ENCODE measurements at regions not wholly inside any gene's neighbourhood (a gene's known extent, or its start where the extent isn't known, plus 50 kb on each side); places are given as distances from the start of the nearest gene placed in this dataset.

GRCh38 chr16:86946396-86946795, 368.0 kb downstream of the FOXL1 start:
- Histone ChIP-seq H3K36me3 (ENCODE audit: insufficient read depth, low read length) (no peaks in the 10 kb centered on the region), H3K27ac (ENCODE audit: low read depth, low read length) (no peak overlapping the region), H3K9me3 (ENCODE audit: control insufficient read depth in 1 of 2, low read length in 2 of 2) (no peaks in the 10 kb centered on the region), H3K4me3 (ENCODE audit: low read length in 2 of 2) (no peak overlapping the region), H3K4me1 (ENCODE audit: insufficient read depth, low read length) (no peaks in the 10 kb centered on the region), H3K27me3 (ENCODE audit: insufficient read depth, low read length) (no peaks in the 10 kb centered on the region)
- no peak overlapping the region for H3K27ac Mint-ChIP-seq
- intact Hi-C loops (cut with micrococcal nuclease) = no loop called here
- DNase-seq = no peak
- ChIA-PET CTCF (ENCODE audit: partially characterized antibody) (no interaction called here), POLR2A (ENCODE audit: partially characterized antibody) (no interaction called here)
- H3K27me3 Mint-ChIP-seq = no peaks in the 10 kb centered on the region
- no peaks in the 10 kb centered on the region for H3K4me1 Mint-ChIP-seq
- peaks cover 0 to 5% (median 0%) of the 10 kb centered on the region in 8 donors for H3K9me3 Mint-ChIP-seq
- H3K36me3 Mint-ChIP-seq = no peaks in the 10 kb centered on the region
- no peak overlapping the region for H3K4me3 Mint-ChIP-seq

GRCh38 chr16:86946981-86947380, 368.6 kb downstream of the FOXL1 start:
- no peak for DNase-seq
- Mint-ChIP-seq H3K36me3 (no peaks in the 10 kb centered on the region), H3K4me3 (no peak overlapping the region), H3K9me3 (peaks cover 0 to 6% (median 0%) of the 10 kb centered on the region in 8 donors), H3K27me3 (no peaks in the 10 kb centered on the region), H3K4me1 (no peaks in the 10 kb centered on the region), H3K27ac (no peak overlapping the region)
- H3K36me3 ChIP-seq (ENCODE audit: insufficient read depth, low read length) = no peaks in the 10 kb centered on the region
- ChIA-PET CTCF (ENCODE audit: partially characterized antibody) (no interaction called here), POLR2A (ENCODE audit: partially characterized antibody) (no interaction called here)
- H3K4me3 ChIP-seq (ENCODE audit: low read length in 2 of 2) = no peak overlapping the region
- no peaks in the 10 kb centered on the region for H3K9me3 ChIP-seq (ENCODE audit: control insufficient read depth in 1 of 2, low read length in 2 of 2)
- H3K27me3 ChIP-seq (ENCODE audit: insufficient read depth, low read length) = no peaks in the 10 kb centered on the region
- no peaks in the 10 kb centered on the region for H3K4me1 ChIP-seq (ENCODE audit: insufficient read depth, low read length)
- intact Hi-C loops (cut with micrococcal nuclease) = no loop called here
- no peak overlapping the region for H3K27ac ChIP-seq (ENCODE audit: low read depth, low read length)

DNA sequence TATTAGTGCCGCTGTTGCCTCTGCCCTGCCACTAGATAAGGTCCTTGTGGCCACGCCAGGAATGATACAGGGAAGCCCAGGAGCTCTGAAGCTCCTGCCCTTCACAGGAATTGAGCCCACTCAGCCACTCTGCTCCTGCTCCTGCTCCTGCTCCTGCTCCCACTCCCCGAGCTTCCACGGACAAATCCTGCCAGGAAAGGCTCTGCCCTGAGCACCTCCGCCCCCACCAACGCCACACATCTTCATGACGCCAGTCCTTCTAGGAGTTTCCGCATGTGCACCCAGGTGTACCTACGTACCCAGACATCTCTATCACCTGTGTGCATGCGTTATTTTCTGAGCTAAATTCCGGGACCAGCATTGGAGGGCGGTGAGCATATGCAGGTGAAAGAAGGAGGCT, 369.1 kb downstream of the C16orf95 start:
- Mint-ChIP-seq H3K4me3 (no peak overlapping the region), H3K4me1 (no peaks in the 10 kb centered on the region), H3K27ac (no peak overlapping the region), H3K27me3 (peaks cover 2 to 3% of the 10 kb centered on the region in 2 donors), H3K36me3 (no peaks in the 10 kb centered on the region), H3K9me3 (peaks cover 0 to 6% (median 0%) of the 10 kb centered on the region in 8 donors)
- Histone ChIP-seq H3K27me3 (ENCODE audit: insufficient read depth, low read length) (no peaks in the 10 kb centered on the region), H3K9me3 (ENCODE audit: control insufficient read depth in 1 of 2, low read length in 2 of 2) (no peaks in the 10 kb centered on the region), H3K27ac (ENCODE audit: low read depth, low read length) (no peak overlapping the region), H3K4me3 (ENCODE audit: low read length in 2 of 2) (no peak overlapping the region), H3K4me1 (ENCODE audit: insufficient read depth, low read length) (no peaks in the 10 kb centered on the region), H3K36me3 (ENCODE audit: insufficient read depth, low read length) (no peaks in the 10 kb centered on the region)
- ChIA-PET POLR2A (ENCODE audit: partially characterized antibody) (no interaction called here), CTCF (ENCODE audit: partially characterized antibody) (no interaction called here)
- no peak for DNase-seq
- intact Hi-C loops (cut with micrococcal nuclease) = no loop called here

DNA sequence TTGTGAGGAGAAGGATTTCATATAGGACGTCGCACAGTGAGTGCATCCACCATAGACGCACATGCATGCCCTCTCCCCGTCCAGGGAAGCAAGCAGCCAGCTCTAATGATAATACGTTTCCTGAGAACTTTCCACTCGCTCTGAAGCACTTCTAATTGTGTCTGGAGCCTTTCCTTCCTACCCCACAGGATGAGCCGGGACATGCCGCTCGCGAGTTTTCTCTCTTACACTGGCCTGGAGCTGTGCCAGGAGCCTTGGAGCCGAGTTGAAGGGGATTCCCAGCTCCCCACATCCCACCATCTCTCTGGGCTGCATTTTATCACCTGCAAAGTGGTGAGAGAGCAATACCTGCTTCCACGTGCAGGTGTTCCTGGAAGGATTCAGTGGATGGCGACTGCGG, 368.1 kb downstream of the C16orf95 start:
- no peak overlapping the region for H3K27ac ChIP-seq (ENCODE audit: low read depth, low read length)
- intact Hi-C loops (cut with micrococcal nuclease) = no loop called here
- ChIA-PET CTCF (ENCODE audit: partially characterized antibody) (no interaction called here), POLR2A (ENCODE audit: partially characterized antibody) (no interaction called here)
- no peak overlapping the region for H3K4me3 Mint-ChIP-seq
- H3K36me3 Mint-ChIP-seq = no peaks in the 10 kb centered on the region
- no peaks in the 10 kb centered on the region for H3K4me1 ChIP-seq (ENCODE audit: insufficient read depth, low read length)
- no peak overlapping the region for H3K27ac Mint-ChIP-seq
- H3K27me3 ChIP-seq (ENCODE audit: insufficient read depth, low read length) = no peaks in the 10 kb centered on the region
- H3K9me3 Mint-ChIP-seq = peaks cover 0 to 6% (median 0%) of the 10 kb centered on the region in 8 donors
- no peaks in the 10 kb centered on the region for H3K9me3 ChIP-seq (ENCODE audit: control insufficient read depth in 1 of 2, low read length in 2 of 2)
- H3K27me3 Mint-ChIP-seq = peaks cover 2 to 3% of the 10 kb centered on the region in 2 donors
- no peaks in the 10 kb centered on the region for H3K4me1 Mint-ChIP-seq
- no peak for DNase-seq
- no peaks in the 10 kb centered on the region for H3K36me3 ChIP-seq (ENCODE audit: insufficient read depth, low read length)
- no peak overlapping the region for H3K4me3 ChIP-seq (ENCODE audit: low read length in 2 of 2)

DNA sequence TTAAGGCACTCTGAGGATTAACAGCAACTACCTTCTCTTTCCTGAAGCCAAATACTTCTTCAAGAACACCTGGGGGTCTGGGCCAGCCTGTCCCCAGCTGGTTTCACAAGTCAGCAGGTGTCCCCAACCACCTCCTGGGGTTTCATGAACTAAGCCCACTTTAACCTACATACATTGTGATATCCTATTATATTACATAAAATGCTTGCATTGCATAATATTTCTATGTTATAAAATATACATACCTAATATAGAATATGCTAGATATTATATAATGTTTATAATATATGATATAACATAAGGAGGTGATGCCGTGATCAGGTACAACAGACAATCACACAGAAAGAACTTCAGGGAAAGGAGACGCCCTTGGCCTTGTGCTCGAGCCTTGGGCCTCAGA, 367.6 kb downstream of the C16orf95 start:
- H3K27me3 ChIP-seq (ENCODE audit: insufficient read depth, low read length) = no peaks in the 10 kb centered on the region
- no peak overlapping the region for H3K27ac Mint-ChIP-seq
- H3K9me3 Mint-ChIP-seq = peaks cover 0 to 6% (median 0%) of the 10 kb centered on the region in 8 donors
- no peaks in the 10 kb centered on the region for H3K4me1 ChIP-seq (ENCODE audit: insufficient read depth, low read length)
- ChIA-PET POLR2A (ENCODE audit: partially characterized antibody) (no interaction called here), CTCF (ENCODE audit: partially characterized antibody) (no interaction called here)
- peaks cover 2 to 3% of the 10 kb centered on the region in 2 donors for H3K27me3 Mint-ChIP-seq
- intact Hi-C loops (cut with micrococcal nuclease) = no loop called here
- H3K9me3 ChIP-seq (ENCODE audit: control insufficient read depth in 1 of 2, low read length in 2 of 2) = no peaks in the 10 kb centered on the region
- no peaks in the 10 kb centered on the region for H3K36me3 ChIP-seq (ENCODE audit: insufficient read depth, low read length)
- H3K4me3 Mint-ChIP-seq = no peak overlapping the region
- DNase-seq = no peak
- H3K4me1 Mint-ChIP-seq = no peaks in the 10 kb centered on the region
- H3K27ac ChIP-seq (ENCODE audit: low read depth, low read length) = no peak overlapping the region
- no peaks in the 10 kb centered on the region for H3K36me3 Mint-ChIP-seq
- H3K4me3 ChIP-seq (ENCODE audit: low read length in 2 of 2) = no peak overlapping the region

GRCh38 chr16:86951041-86951822, 366.0 kb downstream of the C16orf95 start:
- H3K4me1 ChIP-seq (ENCODE audit: insufficient read depth, low read length) = no peaks in the 10 kb centered on the region
- Mint-ChIP-seq H3K36me3 (no peaks in the 10 kb centered on the region), H3K4me1 (no peaks in the 10 kb centered on the region), H3K27ac (no peak overlapping the region), H3K4me3 (no peak overlapping the region), H3K27me3 (peaks cover 2 to 3% of the 10 kb centered on the region in 2 donors), H3K9me3 (peaks cover 0 to 6% (median 0%) of the 10 kb centered on the region in 8 donors)
- H3K9me3 ChIP-seq (ENCODE audit: control insufficient read depth in 1 of 2, low read length in 2 of 2) = no peaks in the 10 kb centered on the region
- CTCF ChIA-PET (ENCODE audit: partially characterized antibody) = no interaction called here
- H3K4me3 ChIP-seq (ENCODE audit: low read length in 2 of 2) = no peak overlapping the region
- H3K36me3 ChIP-seq (ENCODE audit: insufficient read depth, low read length) = no peaks in the 10 kb centered on the region
- no peak for DNase-seq
- POLR2A ChIA-PET (ENCODE audit: partially characterized antibody) = no interaction called here
- intact Hi-C loops (cut with micrococcal nuclease) = no loop called here
- H3K27me3 ChIP-seq (ENCODE audit: insufficient read depth, low read length) = no peaks in the 10 kb centered on the region
- no peak overlapping the region for H3K27ac ChIP-seq (ENCODE audit: low read depth, low read length)

GRCh38 chr16:86951831-86952598, 365.2 kb downstream of the C16orf95 start:
- Mint-ChIP-seq H3K9me3 (peaks cover 0 to 6% (median 0%) of the 10 kb centered on the region in 8 donors), H3K36me3 (no peaks in the 10 kb centered on the region), H3K27ac (no peak overlapping the region), H3K4me3 (no peak overlapping the region), H3K27me3 (peaks cover 3% of the 10 kb centered on the region in 2 donors), H3K4me1 (peaks cover 0 to 2% (median 0%) of the 10 kb centered on the region in 4 donors)
- no peak for DNase-seq
- H3K4me1 ChIP-seq (ENCODE audit: insufficient read depth, low read length) = no peaks in the 10 kb centered on the region
- ChIA-PET CTCF (ENCODE audit: partially characterized antibody) (no interaction called here), POLR2A (ENCODE audit: partially characterized antibody) (no interaction called here)
- intact Hi-C loops (cut with micrococcal nuclease) = no loop called here
- H3K9me3 ChIP-seq (ENCODE audit: control insufficient read depth in 1 of 2, low read length in 2 of 2) = no peaks in the 10 kb centered on the region
- H3K36me3 ChIP-seq (ENCODE audit: insufficient read depth, low read length) = no peaks in the 10 kb centered on the region
- no peak overlapping the region for H3K27ac ChIP-seq (ENCODE audit: low read depth, low read length)
- no peak overlapping the region for H3K4me3 ChIP-seq (ENCODE audit: low read length in 2 of 2)
- no peaks in the 10 kb centered on the region for H3K27me3 ChIP-seq (ENCODE audit: insufficient read depth, low read length)

Measured in CD4-positive, alpha-beta memory T cell (primary cell).